ENCODE measurements at regions not wholly inside any gene's neighbourhood (a gene's known extent, or its start where the extent isn't known, plus 50 kb on each side); places are given as distances from the start of the nearest gene placed in this dataset.

- Histone ChIP-seq H3K4me1 (no peaks in the 10 kb centered on the region), H3K4me3 (replicated peaks in 1 of 3) (no peak overlapping the region), H3K36me3 (no peaks in the 10 kb centered on the region), H3K9me3 (no peaks in the 10 kb centered on the region), H3K27me3 (no peaks in the 10 kb centered on the region), H3K27ac (no peak overlapping the region)
- DNase-seq, result no peak
- 84 to 88% methylated on average over 5 of the region's 5 CpGs for WGBS, 2 donors
- intact Hi-C loops (cut with DNase I), result no loop called here
- no peak for TF ChIP-seq CTCF (IDR thresholded peaks at IDR 0.05)
- no peak for TF ChIP-seq POLR2A (IDR thresholded peaks at IDR 0.05)
These were observed 277.0 kb upstream of the B3GALT2 start for GRCh38 chr1:193463326-193463932.

GRCh38 chr1:193462629-193463320, 276.4 kb upstream of the B3GALT2 start:
- H3K4me1 ChIP-seq, result peaks cover 0 to 2% of the 10 kb centered on the region in 2 donors
- H3K27ac ChIP-seq, result no peak overlapping the region
- intact Hi-C loops (cut with DNase I), result no loop called here
- no peaks in the 10 kb centered on the region for H3K27me3 ChIP-seq
- no peak for DNase-seq
- H3K4me3 ChIP-seq (replicated peaks in 1 of 3), result no peak overlapping the region
- no peaks in the 10 kb centered on the region for H3K9me3 ChIP-seq
- TF ChIP-seq CTCF (IDR thresholded peaks at IDR 0.05), result no peak
- TF ChIP-seq POLR2A (IDR thresholded peaks at IDR 0.05), result no peak
- WGBS, 2 donors, result 46 to 59% methylated on average over 5 of the region's 5 CpGs
- H3K36me3 ChIP-seq, result no peaks in the 10 kb centered on the region

GRCh38 chr1:193458628-193459027, 272.2 kb upstream of the B3GALT2 start:
- Histone ChIP-seq H3K4me3 (replicated peaks in 1 of 3) (no peak overlapping the region), H3K9me3 (no peaks in the 10 kb centered on the region), H3K27me3 (no peaks in the 10 kb centered on the region), H3K36me3 (no peaks in the 10 kb centered on the region), H3K27ac (no peak overlapping the region), H3K4me1 (peaks cover 7 to 8% of the 10 kb centered on the region in 2 donors)
- 91 to 93% methylated on average over 5 of the region's 5 CpGs for WGBS, 2 donors
- no peak for TF ChIP-seq POLR2A (IDR thresholded peaks at IDR 0.05)
- no peak for TF ChIP-seq CTCF (IDR thresholded peaks at IDR 0.05)
- no peak for DNase-seq
- intact Hi-C loops (cut with DNase I), result no loop called here

GRCh38 chr1:193457676-193458075, 271.3 kb upstream of the B3GALT2 start:
- WGBS, 2 donors, result 19 to 24% methylated on average over 9 of the region's 9 CpGs
- peak overlapping the region in 1 of 3 donors; percentile 36 for H3K27ac ChIP-seq
- intact Hi-C loops (cut with DNase I), result no loop called here

More at GRCh38 chr1:193457676-193458075, 271.3 kb upstream of the B3GALT2 start:
- Histone ChIP-seq H3K9me3 (no peaks in the 10 kb centered on the region), H3K27me3 (no peaks in the 10 kb centered on the region), H3K4me1 (peaks cover 7 to 8% of the 10 kb centered on the region in 2 donors), H3K36me3 (no peaks in the 10 kb centered on the region), H3K4me3 (replicated peaks in 1 of 3) (no peak overlapping the region)
- DNase-seq, result peak; percentile 49 to 59
- TF ChIP-seq CTCF (IDR thresholded peaks at IDR 0.05), result no peak
- no peak for TF ChIP-seq POLR2A (IDR thresholded peaks at IDR 0.05)

Data from thyroid gland (tissue), 4 donors.